SK-N-MC (cell line): ENCODE measurements at regions not wholly inside any gene's neighbourhood (a gene's known extent, or its start where the extent isn't known, plus 50 kb on each side); places are given as distances from the start of the nearest gene placed in this dataset.
"Not testable (repeated sequence)": the region's sequence is repeated elsewhere in the genome, so short reads cannot be mapped to it uniquely, and the experiment has no call there.

ENCODE experiments used
- EZH2 ChIP-seq: fragments of 200-600 bp; sonication (generic); IDR thresholded peaks from one replicate; pipeline ENCODE4 v1.6.1; 2017; ENCODE audit warnings: antibody characterized with exemption
- FOXP2 ChIP-seq: optimal IDR thresholded peaks from 2 replicates; pipeline ENCODE3; 2011; ENCODE audit warnings: mild to moderate bottlenecking, moderate library complexity; ENCODE audit not compliant: insufficient read depth; ENCODE audit errors: extremely low read length, control extremely low read depth
- POLR2AphosphoS5 ChIP-seq: IDR thresholded peaks from 2 replicates; pipeline ENCODE4 v1.6.1; 2012; ENCODE audit warnings: mild to moderate bottlenecking, low read depth, low read length, borderline replicate concordance

DNA sequence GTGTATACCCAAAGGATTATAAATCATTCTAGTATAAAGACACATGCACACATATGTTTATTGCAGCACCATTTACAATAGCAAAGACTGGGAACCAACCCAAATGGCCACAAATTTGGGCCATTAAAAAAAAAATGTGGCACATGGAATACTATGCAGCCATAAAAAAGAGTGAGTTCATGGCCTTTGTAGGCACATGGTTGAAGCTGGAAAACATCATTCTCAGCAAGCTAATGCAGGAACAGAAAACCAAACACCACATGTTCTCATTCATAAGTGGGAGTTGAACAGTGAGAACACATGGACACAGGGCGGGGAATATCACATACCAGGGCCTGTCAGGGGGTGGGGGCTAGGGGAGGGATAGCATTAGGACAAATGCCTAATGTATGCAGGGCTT, 322.3 kb upstream of the SLC16A7 start:
- TF ChIP-seq POLR2AphosphoS5, EZH2, FOXP2: not testable (repeated sequence)
